ENCODE measurements at regions not wholly inside any gene's neighbourhood (a gene's known extent, or its start where the extent isn't known, plus 50 kb on each side); places are given as distances from the start of the nearest gene placed in this dataset.

DNA sequence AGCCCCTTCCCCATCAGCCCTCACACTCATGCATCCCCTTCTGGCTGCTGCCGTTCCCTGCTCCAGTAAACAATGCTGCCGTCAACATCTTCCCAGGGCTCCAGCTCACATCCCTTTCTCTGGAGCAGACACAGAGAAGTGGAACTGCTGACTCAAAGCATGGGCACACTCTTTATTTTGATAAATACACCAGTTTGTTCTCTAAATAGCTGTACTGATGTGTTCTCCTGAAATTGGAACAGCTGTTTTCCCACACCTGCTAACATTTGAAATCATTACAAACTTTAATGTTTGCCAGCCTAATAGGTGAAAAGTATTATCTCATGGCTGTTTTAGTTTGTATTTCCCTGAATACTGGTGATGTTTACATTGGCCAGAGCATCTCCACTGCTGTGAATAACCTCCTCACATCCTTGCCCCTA lies 102.1 kb upstream of the NXT1 start:
- H3K27ac ChIP-seq, result no peak overlapping the region
- no peak overlapping the region for H3K4me3 ChIP-seq
- H3K36me3 ChIP-seq, result no peaks in the 10 kb centered on the region
- H3K27me3 ChIP-seq, result no peaks in the 10 kb centered on the region
- no peak for DNase-seq (ENCODE audit: low spot score)
- TF ChIP-seq, protein P1, sequence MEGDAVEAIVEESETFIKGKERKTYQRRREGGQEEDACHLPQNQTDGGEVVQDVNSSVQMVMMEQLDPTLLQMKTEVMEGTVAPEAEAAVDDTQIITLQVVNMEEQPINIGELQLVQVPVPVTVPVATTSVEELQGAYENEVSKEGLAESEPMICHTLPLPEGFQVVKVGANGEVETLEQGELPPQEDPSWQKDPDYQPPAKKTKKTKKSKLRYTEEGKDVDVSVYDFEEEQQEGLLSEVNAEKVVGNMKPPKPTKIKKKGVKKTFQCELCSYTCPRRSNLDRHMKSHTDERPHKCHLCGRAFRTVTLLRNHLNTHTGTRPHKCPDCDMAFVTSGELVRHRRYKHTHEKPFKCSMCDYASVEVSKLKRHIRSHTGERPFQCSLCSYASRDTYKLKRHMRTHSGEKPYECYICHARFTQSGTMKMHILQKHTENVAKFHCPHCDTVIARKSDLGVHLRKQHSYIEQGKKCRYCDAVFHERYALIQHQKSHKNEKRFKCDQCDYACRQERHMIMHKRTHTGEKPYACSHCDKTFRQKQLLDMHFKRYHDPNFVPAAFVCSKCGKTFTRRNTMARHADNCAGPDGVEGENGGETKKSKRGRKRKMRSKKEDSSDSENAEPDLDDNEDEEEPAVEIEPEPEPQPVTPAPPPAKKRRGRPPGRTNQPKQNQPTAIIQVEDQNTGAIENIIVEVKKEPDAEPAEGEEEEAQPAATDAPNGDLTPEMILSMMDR (IDR thresholded peaks at IDR 0.05), result no peak
- H3K4me1 ChIP-seq, result peaks cover 0 to 21% of the 10 kb centered on the region in 2 donors
- no peaks in the 10 kb centered on the region for H3K9me3 ChIP-seq

DNA sequence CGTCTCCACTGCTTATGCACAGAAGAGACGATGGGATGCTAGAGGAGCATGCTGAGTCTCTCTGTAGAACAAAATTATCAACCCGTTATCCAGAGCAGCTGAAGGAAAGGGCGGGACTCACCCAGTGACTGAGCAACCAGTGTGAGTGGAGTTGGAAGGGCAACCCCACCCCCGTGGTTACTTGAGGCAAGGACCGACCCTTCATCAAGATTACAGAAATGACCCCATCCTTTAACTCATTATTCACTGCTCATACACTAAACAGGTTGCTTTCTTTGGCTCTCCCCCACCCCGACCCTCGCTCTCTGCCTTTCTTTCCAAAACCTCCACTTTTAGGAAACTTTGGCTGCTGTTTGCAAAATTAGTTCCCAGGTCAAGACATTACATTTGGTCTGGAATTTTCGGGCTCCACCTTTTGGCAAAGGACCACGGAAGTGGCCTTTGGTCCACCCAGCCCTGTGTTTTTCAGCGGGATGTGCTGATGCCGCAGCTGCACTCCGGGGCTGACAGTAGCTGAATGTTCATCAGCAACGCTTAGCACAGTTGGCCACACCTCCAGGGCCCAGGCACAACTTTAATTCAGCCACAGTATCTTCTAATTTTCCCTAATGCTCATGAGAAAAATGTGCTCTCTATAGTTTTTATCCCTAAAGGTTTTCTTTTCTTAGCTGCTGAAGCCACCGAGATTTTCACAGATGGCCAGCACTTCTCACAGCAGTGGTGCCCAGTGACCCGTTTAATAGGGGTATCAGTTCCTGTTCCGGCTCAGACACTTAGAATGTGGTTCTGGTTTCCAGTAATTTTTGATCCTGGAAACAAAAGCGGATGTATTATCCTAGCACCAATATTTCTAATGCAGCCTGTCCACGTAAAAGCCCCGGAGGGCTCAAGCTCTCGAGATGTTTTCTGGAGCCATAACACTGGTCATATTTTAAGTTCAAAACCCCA lies 103.6 kb upstream of the NXT1 start:
- no peak overlapping the region for H3K4me3 ChIP-seq
- peaks cover 0 to 21% of the 10 kb centered on the region in 2 donors for H3K4me1 ChIP-seq
- peak; percentile 78 for DNase-seq (ENCODE audit: low spot score)
- no peaks in the 10 kb centered on the region for H3K9me3 ChIP-seq
- H3K27me3 ChIP-seq, result no peaks in the 10 kb centered on the region
- peak overlapping the region; percentile 31 to 46 for H3K27ac ChIP-seq
- TF ChIP-seq, protein P1 (IDR thresholded peaks at IDR 0.05), result no peak
- H3K36me3 ChIP-seq, result no peaks in the 10 kb centered on the region

DNA sequence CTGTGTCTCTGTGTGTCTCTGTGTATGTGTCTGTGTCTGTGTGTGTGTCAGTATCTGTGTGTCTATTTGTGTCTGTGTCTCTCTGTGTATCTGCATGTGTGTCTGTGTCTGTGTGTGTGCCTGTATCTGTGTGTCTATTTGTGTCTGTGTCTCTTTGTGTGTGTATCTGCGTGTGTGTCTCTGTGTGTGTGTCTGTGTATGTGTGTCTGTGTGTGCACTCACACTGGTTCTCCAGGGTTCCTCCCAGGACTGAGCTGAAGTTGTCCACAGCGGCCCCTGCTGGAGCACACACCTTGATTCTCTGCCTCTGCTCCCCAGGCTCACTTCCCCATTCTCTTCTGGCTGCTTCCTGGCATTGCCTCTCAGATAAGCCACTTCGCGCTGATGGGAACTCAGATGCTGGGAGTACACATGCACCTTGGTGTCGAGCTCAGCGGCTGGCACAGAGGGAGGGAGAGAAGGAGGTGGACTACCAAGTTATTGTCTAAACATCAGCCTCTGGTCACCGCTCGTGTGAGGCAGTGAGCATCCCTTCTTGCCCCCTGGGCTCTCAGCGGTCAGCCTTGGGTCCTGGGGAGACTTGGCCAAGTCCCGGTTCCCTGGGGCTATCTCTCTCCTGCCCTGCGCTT lies 104.9 kb upstream of the NXT1 start:
- no peaks in the 10 kb centered on the region for H3K9me3 ChIP-seq
- no peaks in the 10 kb centered on the region for H3K27me3 ChIP-seq
- H3K27ac ChIP-seq, result peak overlapping the region in 1 of 2 donors; percentile 46
- peak; percentile 76 for DNase-seq (ENCODE audit: low spot score)
- peaks cover 0 to 21% of the 10 kb centered on the region in 2 donors for H3K4me1 ChIP-seq
- no peaks in the 10 kb centered on the region for H3K36me3 ChIP-seq
- TF ChIP-seq, protein P1 (IDR thresholded peaks at IDR 0.05), result peak; percentile 30 to 62
- H3K4me3 ChIP-seq, result no peak overlapping the region

DNA sequence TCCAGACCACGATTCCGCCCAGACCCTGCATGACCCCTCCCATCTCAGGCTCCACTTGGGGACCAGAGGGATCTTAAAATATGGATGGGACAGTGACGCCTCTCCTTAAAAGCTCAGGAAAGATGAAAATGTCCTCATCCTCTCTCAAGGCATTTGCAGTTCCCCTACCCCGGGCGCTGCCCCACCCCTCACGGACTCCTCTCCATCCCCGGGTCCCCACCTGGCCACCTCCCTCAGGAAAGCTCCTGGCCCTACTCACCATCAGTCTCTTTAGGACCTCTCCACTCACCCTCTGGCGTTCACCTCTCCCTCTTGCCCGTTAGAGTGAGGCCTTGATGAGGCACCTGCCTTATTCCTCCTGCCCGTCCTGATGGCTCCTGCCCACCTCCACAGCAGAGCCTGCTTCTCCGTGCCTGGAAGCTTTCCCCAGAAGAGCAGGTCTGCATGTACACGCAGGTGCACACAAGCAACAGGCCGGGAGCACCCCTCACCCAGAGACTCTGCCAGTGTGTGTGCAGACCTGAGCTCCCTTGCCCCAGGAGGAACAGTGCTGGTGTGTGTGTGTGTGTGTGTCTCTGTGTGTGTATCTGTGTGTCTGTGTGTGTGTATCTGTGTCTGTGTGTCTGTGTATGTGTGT lies 105.6 kb upstream of the NXT1 start:
- Histone ChIP-seq H3K36me3 (no peaks in the 10 kb centered on the region), H3K27me3 (no peaks in the 10 kb centered on the region), H3K4me1 (peaks cover 0 to 21% of the 10 kb centered on the region in 2 donors), H3K4me3 (no peak overlapping the region), H3K9me3 (no peaks in the 10 kb centered on the region), H3K27ac (no peak overlapping the region)
- TF ChIP-seq, protein P1 (IDR thresholded peaks at IDR 0.05), result no peak
- peak; percentile 50 for DNase-seq (ENCODE audit: low spot score)

DNA sequence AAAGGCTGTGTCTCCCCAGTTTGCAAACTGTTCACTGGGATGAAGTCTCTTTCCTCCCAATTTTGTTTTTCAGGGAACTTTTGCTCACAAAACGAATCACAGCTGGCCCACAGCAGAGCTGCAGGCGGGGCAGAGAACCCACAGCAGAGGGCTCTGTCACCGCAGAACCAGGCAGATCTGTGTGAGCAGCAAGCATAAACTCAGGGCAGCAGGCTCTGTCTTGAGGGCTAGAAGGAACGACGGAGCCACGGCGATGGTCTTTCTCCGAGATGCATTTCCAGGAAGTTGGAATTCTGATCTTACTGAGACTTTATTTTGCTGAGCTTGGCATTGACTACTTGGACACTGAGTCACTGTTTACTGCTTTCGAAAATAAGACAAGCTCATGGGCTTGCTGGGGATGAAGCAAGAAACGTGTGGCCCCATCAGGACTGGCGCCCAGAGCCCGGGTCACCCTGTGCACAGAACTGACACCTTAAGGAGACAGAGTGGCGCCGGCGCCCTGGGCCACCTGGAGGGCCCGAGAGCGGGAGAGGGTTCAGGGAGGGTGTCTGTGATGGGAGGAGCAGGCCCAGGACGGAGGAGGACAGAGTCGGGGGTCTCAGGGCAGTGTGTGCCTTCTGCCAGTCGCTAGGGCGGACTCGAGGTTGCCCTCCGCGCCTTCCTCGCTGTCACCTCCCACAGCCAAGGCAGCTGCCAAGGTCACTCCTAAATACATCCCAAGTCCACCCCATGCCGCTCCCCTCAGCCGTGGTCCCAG lies 106.3 kb upstream of the NXT1 start:
- Histone ChIP-seq H3K36me3 (no peaks in the 10 kb centered on the region), H3K4me3 (no peak overlapping the region), H3K27ac (no peak overlapping the region), H3K4me1 (peaks cover 0 to 21% of the 10 kb centered on the region in 2 donors), H3K9me3 (no peaks in the 10 kb centered on the region), H3K27me3 (no peaks in the 10 kb centered on the region)
- DNase-seq (ENCODE audit: low spot score), result peak; percentile 58
- TF ChIP-seq, protein P1 (IDR thresholded peaks at IDR 0.05), result no peak

Measured in right atrium auricular region (tissue), 2 donors.